Mesenchymal stem cell (in vitro differentiated cells and primary cell): ENCODE measurements at regions not wholly inside any gene's neighbourhood (a gene's known extent, or its start where the extent isn't known, plus 50 kb on each side); places are given as distances from the start of the nearest gene placed in this dataset.
"Not testable (repeated sequence)": the region's sequence is repeated elsewhere in the genome, so short reads cannot be mapped to it uniquely, and the experiment has no call there.

Experiments used
- DNase-seq: peaks from one replicate; pipeline ENCODE4 v3.0.0-alpha.2; 2013
- H2AFZ ChIP-seq: one replicate; pipeline ENCODE4 v1.6.1; 2013; ENCODE audit warnings: low read depth, mild to moderate bottlenecking, control low read depth, inconsistent platforms, low read length, moderate library complexity
- H2AK5ac ChIP-seq: 2 replicates; pipeline ENCODE4 v1.6.1; 2013; ENCODE audit warnings: low read length, moderate library complexity, mild to moderate bottlenecking, inconsistent platforms; ENCODE audit not compliant: severe bottlenecking
- H2BK120ac ChIP-seq: one replicate; pipeline ENCODE4 v1.6.1; 2013; ENCODE audit warnings: low read depth, mild to moderate bottlenecking, inconsistent platforms, low read length, moderate library complexity
- H2BK12ac ChIP-seq, 2 experiments: one replicate each; pipeline ENCODE4 v1.6.1; 2013; ENCODE audit warnings: inconsistent platforms in 2 of 2, low read length in 2 of 2, mild to moderate bottlenecking in 2 of 2, moderate library complexity in 2 of 2, control low read depth in 1 of 2
- H2BK15ac ChIP-seq: one replicate; pipeline ENCODE4 v1.6.1; 2013; ENCODE audit warnings: mild to moderate bottlenecking, low read depth, inconsistent platforms; ENCODE audit not compliant: poor library complexity, severe bottlenecking
- H2BK5ac ChIP-seq: 2 replicates; pipeline ENCODE4 v1.6.1; 2013; ENCODE audit warnings: low read depth, mild to moderate bottlenecking, low read length, control low read depth, inconsistent platforms; ENCODE audit not compliant: poor library complexity, severe bottlenecking
- H3K14ac ChIP-seq, 2 experiments: one replicate each; pipeline ENCODE4 v1.6.1; 2013; ENCODE audit warnings: inconsistent platforms in 2 of 2, low read length in 2 of 2, control low read depth in 1 of 2, mild to moderate bottlenecking in 1 of 2, moderate library complexity in 1 of 2
- H3K18ac ChIP-seq, 2 experiments: one replicate each; pipeline ENCODE4 v1.6.1; 2013; ENCODE audit warnings: inconsistent platforms in 2 of 2, low read length in 2 of 2, control low read depth in 1 of 2, low read depth in 1 of 2, mild to moderate bottlenecking in 1 of 2
- H3K23ac ChIP-seq, 2 experiments: one replicate each; pipeline ENCODE4 v1.6.1; 2013; ENCODE audit warnings: inconsistent platforms in 2 of 2, low read length in 2 of 2, mild to moderate bottlenecking in 2 of 2, moderate library complexity in 2 of 2, control low read depth in 1 of 2
- H3K27ac ChIP-seq: 2 replicates; pipeline ENCODE4 v1.5.1; 2013; ENCODE audit warnings: mild to moderate bottlenecking, moderate library complexity, low read length, control low read depth, inconsistent platforms; ENCODE audit not compliant: poor library complexity, severe bottlenecking
- H3K27me3 ChIP-seq, 2 experiments: 2 replicates each; pipeline versions ENCODE4 v1.6.1 to v1.7.0; 2013; ENCODE audit warnings: low read length in 2 of 2, mild to moderate bottlenecking in 2 of 2, moderate library complexity in 2 of 2, control low read depth in 1 of 2, inconsistent platforms in 1 of 2; ENCODE audit not compliant: control insufficient read depth in 1 of 2, insufficient read depth in 1 of 2
- H3K36me3 ChIP-seq, 2 experiments: 2 replicates each; pipeline versions ENCODE4 v1.6.1 to v1.7.0; 2013; ENCODE audit warnings: low read length in 2 of 2, control low read depth in 1 of 2, inconsistent platforms in 1 of 2, low read depth in 1 of 2, mild to moderate bottlenecking in 1 of 2; ENCODE audit not compliant: insufficient read depth in 2 of 2, control insufficient read depth in 1 of 2
- H3K4ac ChIP-seq, 2 experiments: one replicate each; pipeline ENCODE4 v1.6.1; 2013; ENCODE audit warnings: inconsistent platforms in 2 of 2, low read length in 2 of 2, mild to moderate bottlenecking in 2 of 2, moderate library complexity in 2 of 2, control low read depth in 1 of 2, low read depth in 1 of 2
- H3K4me1 ChIP-seq: 2 replicates; pipeline ENCODE4 v1.6.1; 2013; ENCODE audit warnings: low read depth, low read length, control low read depth; ENCODE audit not compliant: control insufficient read depth, insufficient read depth
- H3K4me2 ChIP-seq: 2 replicates; pipeline ENCODE4 v1.6.1; 2013; ENCODE audit warnings: low read length, mild to moderate bottlenecking, inconsistent platforms; ENCODE audit not compliant: poor library complexity, severe bottlenecking
- H3K4me3 ChIP-seq, 2 experiments: 2 replicates each; pipeline versions ENCODE4 v1.5.1 to v1.7.0; 2013; ENCODE audit warnings: low read length in 2 of 2, mild to moderate bottlenecking in 2 of 2, control low read depth in 1 of 2, low read depth in 1 of 2; ENCODE audit not compliant: insufficient read depth in 1 of 2
- H3K79me1 ChIP-seq: replicated peaks from 2 replicates; pipeline ENCODE4 v1.6.1; 2013; ENCODE audit warnings: mild to moderate bottlenecking, control low read depth, low read length, inconsistent platforms; ENCODE audit not compliant: poor library complexity, severe bottlenecking
- H3K9ac ChIP-seq: 2 replicates; pipeline ENCODE4 v1.7.0; 2013; ENCODE audit warnings: mild to moderate bottlenecking, low read length, moderate library complexity
- H3K9me3 ChIP-seq: 2 replicates; pipeline ENCODE4 v1.7.0; 2013; ENCODE audit warnings: mild to moderate bottlenecking, low read length; ENCODE audit not compliant: control insufficient read depth
- H4K8ac ChIP-seq: one replicate; pipeline ENCODE4 v1.6.1; 2013; ENCODE audit warnings: inconsistent platforms, mild to moderate bottlenecking, low read length, moderate library complexity
- H4K91ac ChIP-seq: one replicate; pipeline ENCODE4 v1.6.1; 2013; ENCODE audit warnings: mild to moderate bottlenecking, low read length, inconsistent platforms
- WGBS: methylation state at CpG from one replicate; pipeline ENCODE4 v1.1.7; 2013; ENCODE audit warnings: mixed read lengths; 5-methylcytosine and 5-hydroxymethylcytosine counted together

- H3K18ac ChIP-seq, H2BK5ac ChIP-seq, H3K4me2 ChIP-seq, DNase-seq, H2BK120ac ChIP-seq, H3K79me1 ChIP-seq, H2BK15ac ChIP-seq, H3K27me3 ChIP-seq, H2AFZ ChIP-seq, H3K23ac ChIP-seq, H2AK5ac ChIP-seq, H3K14ac ChIP-seq, H3K4ac ChIP-seq, H3K4me3 ChIP-seq, H3K9ac ChIP-seq, H4K8ac ChIP-seq, H2BK12ac ChIP-seq, H3K4me1 ChIP-seq, H4K91ac ChIP-seq, H3K36me3 ChIP-seq, H3K27ac ChIP-seq: not testable (repeated sequence)
- WGBS, result 71% methylated on average over 4 of the region's 6 CpGs
- H3K9me3 ChIP-seq, result peaks cover 20% of the 10 kb centered on the region
Measured at GRCh38 chr4:164605791-164606190, 148.1 kb upstream of the SMIM31 start.

GRCh38 chr4:164606478-164606877, 147.5 kb upstream of the SMIM31 start:
- Histone ChIP-seq H2BK15ac (no peak overlapping the region), H2BK120ac (no peak overlapping the region), H4K91ac (no peak overlapping the region), H3K18ac (no peak overlapping the region), H2AFZ (no peak overlapping the region), H3K4me1 (no peaks in the 10 kb centered on the region), H4K8ac (no peak overlapping the region), H3K4me3 (no peak overlapping the region), H3K4me2 (no peak overlapping the region), H2BK12ac (no peak overlapping the region), H2BK5ac (no peak overlapping the region), H3K9me3 (peaks cover 13% of the 10 kb centered on the region), H3K14ac (no peak overlapping the region), H2AK5ac (no peak overlapping the region), H3K4ac (no peak overlapping the region), H3K79me1 (no peaks in the 10 kb centered on the region), H3K23ac (no peak overlapping the region), H3K27me3 (no peaks in the 10 kb centered on the region), H3K27ac (no peak overlapping the region), H3K36me3 (no peaks in the 10 kb centered on the region), H3K9ac (no peak overlapping the region)
- DNase-seq, result no peak

GRCh38 chr4:164613256-164613655, 140.7 kb upstream of the SMIM31 start:
- no peaks in the 10 kb centered on the region for H3K27me3 ChIP-seq
- H3K27ac ChIP-seq, result no peak overlapping the region
- no peak overlapping the region for H4K91ac ChIP-seq
- WGBS, result no CpG with 5 or more reads among the region's 1 CpG
- H2AK5ac ChIP-seq, result no peak overlapping the region
- H2AFZ ChIP-seq, result no peak overlapping the region
- H3K9ac ChIP-seq, result no peak overlapping the region
- no peak overlapping the region for H3K14ac ChIP-seq
- no peak overlapping the region for H2BK12ac ChIP-seq
- H3K79me1 ChIP-seq, result no peaks in the 10 kb centered on the region
- H3K4me2 ChIP-seq, result no peak overlapping the region
- no peaks in the 10 kb centered on the region for H3K9me3 ChIP-seq
- no peak overlapping the region for H3K18ac ChIP-seq
- H3K36me3 ChIP-seq, result no peaks in the 10 kb centered on the region
- H4K8ac ChIP-seq, result no peak overlapping the region
- H2BK5ac ChIP-seq, result no peak overlapping the region
- H3K4me1 ChIP-seq, result no peaks in the 10 kb centered on the region
- no peak overlapping the region for H3K4me3 ChIP-seq
- no peak for DNase-seq
- no peak overlapping the region for H2BK120ac ChIP-seq
- H3K23ac ChIP-seq, result no peak overlapping the region
- H2BK15ac ChIP-seq, result no peak overlapping the region
- no peak overlapping the region for H3K4ac ChIP-seq

- Histone ChIP-seq H3K27ac (no peak overlapping the region), H3K4me3 (no peak overlapping the region), H3K9ac (no peak overlapping the region), H3K18ac (no peak overlapping the region), H4K8ac (no peak overlapping the region), H3K14ac (no peak overlapping the region), H2BK120ac (no peak overlapping the region), H3K4me1 (no peaks in the 10 kb centered on the region), H2BK5ac (no peak overlapping the region), H3K9me3 (peaks cover 2% of the 10 kb centered on the region), H4K91ac (no peak overlapping the region), H2AFZ (no peak overlapping the region), H3K79me1 (no peaks in the 10 kb centered on the region), H3K27me3 (no peaks in the 10 kb centered on the region), H2AK5ac (no peak overlapping the region), H2BK15ac (no peak overlapping the region), H2BK12ac (no peak overlapping the region), H3K4ac (no peak overlapping the region), H3K23ac (no peak overlapping the region), H3K4me2 (no peak overlapping the region), H3K36me3 (no peaks in the 10 kb centered on the region)
- no peak for DNase-seq
Measured at GRCh38 chr4:164613792-164614191, 140.1 kb upstream of the SMIM31 start.
